Loucy (cell line): ENCODE measurements at regions not wholly inside any gene's neighbourhood (a gene's known extent, or its start where the extent isn't known, plus 50 kb on each side); places are given as distances from the start of the nearest gene placed in this dataset.

Source experiments
- H2AFZ ChIP-seq: fragments of 200-600 bp; sonication (generic); 2 replicates; pipeline ENCODE4 v1.6.0; 2016; ENCODE audit warnings: antibody characterized with exemption, mild to moderate bottlenecking, low read length, moderate library complexity
- H3F3A ChIP-seq: fragments of 200-600 bp; 2 replicates; pipeline ENCODE4 v1.6.0; 2016; ENCODE audit warnings: antibody characterized with exemption, low read depth, mild to moderate bottlenecking
- H3K27me3 ChIP-seq: fragments of 200-600 bp; sonication (generic); 2 replicates; pipeline ENCODE4 v1.6.1; 2014; ENCODE audit warnings: low read length, mild to moderate bottlenecking; ENCODE audit not compliant: insufficient read depth, poor library complexity, severe bottlenecking
- H3K36me3 ChIP-seq: fragments of 200-600 bp; sonication (generic); 2 replicates; pipeline ENCODE4 v1.6.1; 2016; ENCODE audit warnings: low read length; ENCODE audit not compliant: insufficient read depth
- H3K4me1 ChIP-seq: fragments of 200-600 bp; sonication (generic); 2 replicates; pipeline ENCODE4 v1.5.1; 2014; ENCODE audit warnings: low read length, mild to moderate bottlenecking; ENCODE audit not compliant: insufficient read depth, poor library complexity, severe bottlenecking
- H3K4me2 ChIP-seq: fragments of 200-600 bp; sonication (generic); 2 replicates; pipeline ENCODE4 v1.6.0; 2014; ENCODE audit warnings: antibody characterized with exemption, low read length, low read depth, mild to moderate bottlenecking; ENCODE audit not compliant: poor library complexity, severe bottlenecking
- H3K4me3 ChIP-seq: fragments of 200-600 bp; sonication (generic); 2 replicates; pipeline ENCODE4 v1.5.1; 2014; ENCODE audit warnings: low read length, mild to moderate bottlenecking, mixed read lengths; ENCODE audit not compliant: poor library complexity, severe bottlenecking
- H3K79me2 ChIP-seq: fragments of 200-600 bp; sonication (generic); 2 replicates; pipeline ENCODE4 v1.6.1; 2014; ENCODE audit warnings: low read length; ENCODE audit not compliant: insufficient read depth
- H3K9ac ChIP-seq: fragments of 200-600 bp; sonication (generic); 2 replicates; pipeline ENCODE4 v1.6.0; 2014; ENCODE audit warnings: mild to moderate bottlenecking, low read depth, low read length, moderate library complexity; ENCODE audit not compliant: poor library complexity, severe bottlenecking
- H3K9me2 ChIP-seq: fragments of 200-600 bp; sonication (generic); replicated peaks from 2 replicates; pipeline ENCODE4 v1.6.1; 2016; ENCODE audit warnings: low read depth, low read length, mixed read lengths
- H3K9me3 ChIP-seq: fragments of 200-600 bp; sonication (generic); 2 replicates; pipeline ENCODE4 v1.6.1; 2014; ENCODE audit warnings: mild to moderate bottlenecking, antibody characterized with exemption, low read length, low read depth; ENCODE audit not compliant: insufficient read depth
- H4K20me1 ChIP-seq: fragments of 200-600 bp; sonication (generic); 2 replicates; pipeline ENCODE4 v1.6.0; 2014; ENCODE audit warnings: antibody characterized with exemption, low read length, mild to moderate bottlenecking; ENCODE audit not compliant: insufficient read depth, poor library complexity, severe bottlenecking
- EZH2phosphoT487 ChIP-seq: fragments of 200-600 bp; IDR thresholded peaks from 2 replicates; pipeline ENCODE4 v1.6.1; 2018; ENCODE audit warnings: antibody characterized with exemption, mild to moderate bottlenecking, moderate library complexity, borderline replicate concordance
- TF ChIP-seq, protein P1 (sequence below): fragments of 200-600 bp; sonication (generic); conservative IDR thresholded peaks from 2 replicates; pipeline ENCODE4 v1.5.1; 2014; ENCODE audit warnings: mild to moderate bottlenecking, antibody characterized with exemption, low read length

- Histone ChIP-seq H3F3A (no peaks in the 10 kb centered on the region), H2AFZ (peak overlapping the region; percentile 32)
These were observed 798.3 kb downstream of the NXPH1 start for GRCh38 chr7:9231630-9232121.

GRCh38 chr7:9240001-9240400, 806.6 kb downstream of the NXPH1 start:
- H3K36me3 ChIP-seq: no peaks in the 10 kb centered on the region
- no peak overlapping the region for H2AFZ ChIP-seq
- no peak overlapping the region for H3K9ac ChIP-seq
- no peaks in the 10 kb centered on the region for H3F3A ChIP-seq
- no peaks in the 10 kb centered on the region for H3K4me1 ChIP-seq
- no peaks in the 10 kb centered on the region for H4K20me1 ChIP-seq
- H3K9me2 ChIP-seq: no peaks in the 10 kb centered on the region
- no peak overlapping the region for H3K4me3 ChIP-seq
- H3K4me2 ChIP-seq: no peak overlapping the region
- no peaks in the 10 kb centered on the region for H3K79me2 ChIP-seq
- no peak for TF ChIP-seq EZH2phosphoT487
- TF ChIP-seq, protein P1, sequence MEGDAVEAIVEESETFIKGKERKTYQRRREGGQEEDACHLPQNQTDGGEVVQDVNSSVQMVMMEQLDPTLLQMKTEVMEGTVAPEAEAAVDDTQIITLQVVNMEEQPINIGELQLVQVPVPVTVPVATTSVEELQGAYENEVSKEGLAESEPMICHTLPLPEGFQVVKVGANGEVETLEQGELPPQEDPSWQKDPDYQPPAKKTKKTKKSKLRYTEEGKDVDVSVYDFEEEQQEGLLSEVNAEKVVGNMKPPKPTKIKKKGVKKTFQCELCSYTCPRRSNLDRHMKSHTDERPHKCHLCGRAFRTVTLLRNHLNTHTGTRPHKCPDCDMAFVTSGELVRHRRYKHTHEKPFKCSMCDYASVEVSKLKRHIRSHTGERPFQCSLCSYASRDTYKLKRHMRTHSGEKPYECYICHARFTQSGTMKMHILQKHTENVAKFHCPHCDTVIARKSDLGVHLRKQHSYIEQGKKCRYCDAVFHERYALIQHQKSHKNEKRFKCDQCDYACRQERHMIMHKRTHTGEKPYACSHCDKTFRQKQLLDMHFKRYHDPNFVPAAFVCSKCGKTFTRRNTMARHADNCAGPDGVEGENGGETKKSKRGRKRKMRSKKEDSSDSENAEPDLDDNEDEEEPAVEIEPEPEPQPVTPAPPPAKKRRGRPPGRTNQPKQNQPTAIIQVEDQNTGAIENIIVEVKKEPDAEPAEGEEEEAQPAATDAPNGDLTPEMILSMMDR: no peak
- H3K27me3 ChIP-seq: no peaks in the 10 kb centered on the region
- H3K9me3 ChIP-seq: no peaks in the 10 kb centered on the region

More at GRCh38 chr7:9231630-9232121, 798.3 kb downstream of the NXPH1 start:
- Histone ChIP-seq H3K9me2 (no peaks in the 10 kb centered on the region), H3K4me2 (no peak overlapping the region), H3K36me3 (no peaks in the 10 kb centered on the region), H3K27me3 (no peaks in the 10 kb centered on the region), H3K79me2 (no peaks in the 10 kb centered on the region), H3K9me3 (no peaks in the 10 kb centered on the region), H3K9ac (no peak overlapping the region), H3K4me3 (no peak overlapping the region), H3K4me1 (no peaks in the 10 kb centered on the region), H4K20me1 (no peaks in the 10 kb centered on the region)
- TF ChIP-seq, protein P1: no peak
- TF ChIP-seq EZH2phosphoT487: no peak

GRCh38 chr7:9241826-9242225, 808.4 kb downstream of the NXPH1 start:
- TF ChIP-seq, protein P1: no peak
- no peak for TF ChIP-seq EZH2phosphoT487
- Histone ChIP-seq H3K4me1 (no peaks in the 10 kb centered on the region), H3K4me3 (no peak overlapping the region), H3K9me2 (no peaks in the 10 kb centered on the region), H3K36me3 (no peaks in the 10 kb centered on the region), H3F3A (no peaks in the 10 kb centered on the region), H3K9me3 (no peaks in the 10 kb centered on the region), H3K27me3 (no peaks in the 10 kb centered on the region), H3K9ac (no peak overlapping the region), H4K20me1 (no peaks in the 10 kb centered on the region), H2AFZ (no peak overlapping the region), H3K4me2 (no peak overlapping the region), H3K79me2 (no peaks in the 10 kb centered on the region)
